RKO (cell line): ENCODE measurements at regions not wholly inside any gene's neighbourhood (a gene's known extent, or its start where the extent isn't known, plus 50 kb on each side); places are given as distances from the start of the nearest gene placed in this dataset.
A peak's percentile ranks its signal among the peaks of the same experiment; 100 is the strongest.
"Not testable (repeated sequence)": the region's sequence is repeated elsewhere in the genome, so short reads cannot be mapped to it uniquely, and the experiment has no call there.

ENCODE experiments used
- DNase-seq: peaks from one replicate; pipeline ENCODE4 v3.0.0-alpha.2; 2016; ENCODE audit warnings: low spot score

DNA sequence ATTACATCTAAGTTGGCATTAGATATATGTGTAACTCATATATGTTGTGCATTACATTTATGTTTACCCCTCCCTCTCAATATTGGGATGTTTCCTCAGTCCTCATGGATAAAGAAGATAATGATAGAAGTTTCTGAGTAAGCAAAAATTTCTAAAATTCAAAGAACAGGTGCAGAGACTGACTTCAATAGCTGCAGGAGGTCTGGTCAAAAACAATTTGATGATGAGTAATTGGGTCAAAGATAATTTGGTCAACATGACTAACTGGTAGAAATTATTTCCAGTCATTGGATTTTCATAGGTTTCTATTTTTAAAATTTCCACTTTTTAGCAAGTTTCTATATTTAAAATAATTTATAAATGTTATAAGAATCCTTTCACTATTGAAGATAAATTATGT lies 1130.9 kb upstream of the SLC39A10 start:
- no peak for DNase-seq

- DNase-seq, result no peak
These were observed 1142.7 kb upstream of the SLC39A10 start for GRCh38 chr2:194514281-194514680.

DNA sequence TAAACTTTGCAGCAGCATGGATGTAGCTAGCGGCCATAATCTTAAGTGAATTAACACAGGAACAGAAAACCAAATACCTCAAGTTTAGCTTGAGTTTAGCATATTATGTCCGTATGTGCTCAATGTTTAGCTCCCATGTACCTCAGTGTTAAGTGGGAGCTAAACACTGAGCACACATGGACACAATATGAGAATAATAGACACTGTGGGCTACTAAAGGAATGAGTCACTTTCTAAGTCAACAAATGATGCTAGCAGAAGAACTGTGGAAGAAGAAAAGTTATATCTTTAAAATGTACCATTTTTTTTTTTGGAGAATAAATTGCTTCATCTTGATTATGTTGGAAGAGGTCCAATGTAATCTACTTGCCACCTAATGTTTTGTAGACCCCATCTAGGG lies 1146.0 kb upstream of the SLC39A10 start:
- not testable (repeated sequence) for DNase-seq

- not testable (repeated sequence) for DNase-seq
These were observed 1152.2 kb upstream of the SLC39A10 start for GRCh38 chr2:194504876-194505275.

DNA sequence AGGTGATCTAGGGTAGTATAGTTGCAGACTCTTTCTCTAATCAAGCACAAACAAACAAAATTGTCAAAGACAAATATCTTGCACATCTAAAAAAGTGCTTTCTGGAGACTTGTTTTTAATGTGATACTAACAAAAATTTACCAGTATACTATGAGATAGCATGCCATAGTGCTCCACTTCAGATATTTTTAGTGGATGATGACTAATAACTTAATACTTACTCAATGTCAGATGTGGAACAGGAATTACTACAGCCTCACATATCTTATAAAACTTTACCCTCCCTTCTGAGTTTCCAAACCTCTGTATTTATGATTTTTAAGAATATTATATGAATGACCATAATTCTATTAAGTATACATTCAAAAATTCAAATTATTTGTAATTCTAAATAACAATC lies 1162.0 kb upstream of the SLC39A10 start:
- no peak for DNase-seq

GRCh38 chr2:194494401-194494800 lies 1162.6 kb upstream of the SLC39A10 start:
- DNase-seq, result no peak

DNA sequence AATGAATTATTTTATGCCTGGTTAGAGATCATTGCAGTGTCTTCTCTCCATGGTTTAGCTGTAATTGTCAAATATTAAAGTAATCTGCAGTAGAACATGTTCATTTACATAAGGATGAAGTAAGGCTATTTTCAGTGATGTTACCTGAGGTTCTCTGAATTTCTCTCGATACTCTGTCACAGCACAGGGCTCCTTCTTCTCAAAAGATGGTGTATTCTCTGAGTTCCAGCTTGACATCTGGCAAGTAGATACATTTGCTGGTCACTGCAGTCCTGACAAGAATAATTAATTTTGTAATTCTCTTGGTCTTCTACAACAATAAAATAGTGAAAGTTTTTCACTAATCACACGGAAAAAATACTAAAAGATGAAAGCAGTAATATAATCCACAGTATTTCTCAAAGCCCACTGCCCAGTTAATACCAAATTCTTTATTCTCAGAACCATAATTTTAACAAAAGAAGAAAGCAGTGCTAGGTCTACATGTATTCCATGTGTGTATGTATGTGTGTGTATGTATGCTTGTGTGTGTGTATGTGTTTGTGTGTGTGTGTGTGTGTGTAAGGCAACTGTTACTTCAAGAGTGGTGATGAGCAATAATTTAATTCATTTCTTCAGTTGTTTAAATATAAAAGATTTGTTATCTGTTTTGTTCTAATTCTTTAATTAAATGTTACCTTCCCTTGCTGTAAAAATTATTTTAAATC lies 1165.5 kb upstream of the SLC39A10 start:
- no peak for DNase-seq

GRCh38 chr2:194486326-194486725 lies 1170.7 kb upstream of the SLC39A10 start:
- no peak for DNase-seq

DNA sequence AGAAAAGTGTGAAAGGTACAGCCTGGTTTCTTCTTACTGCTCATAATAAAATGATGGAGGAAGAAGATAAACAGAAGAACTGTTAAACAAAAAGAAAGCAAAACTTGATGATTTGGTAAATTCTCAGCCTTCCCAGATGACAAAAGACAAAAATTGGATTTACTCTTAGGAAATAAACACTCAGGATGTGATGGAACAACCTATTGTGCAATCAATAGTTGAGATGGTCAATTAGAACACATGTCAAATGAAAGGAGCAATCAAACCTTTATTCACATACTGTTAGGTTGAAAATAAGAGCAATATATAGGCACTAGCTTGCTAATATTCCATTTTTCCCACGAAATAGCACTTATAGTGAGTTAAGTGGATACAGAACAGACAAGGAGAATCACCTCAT lies 1174.0 kb upstream of the SLC39A10 start:
- no peak for DNase-seq

DNA sequence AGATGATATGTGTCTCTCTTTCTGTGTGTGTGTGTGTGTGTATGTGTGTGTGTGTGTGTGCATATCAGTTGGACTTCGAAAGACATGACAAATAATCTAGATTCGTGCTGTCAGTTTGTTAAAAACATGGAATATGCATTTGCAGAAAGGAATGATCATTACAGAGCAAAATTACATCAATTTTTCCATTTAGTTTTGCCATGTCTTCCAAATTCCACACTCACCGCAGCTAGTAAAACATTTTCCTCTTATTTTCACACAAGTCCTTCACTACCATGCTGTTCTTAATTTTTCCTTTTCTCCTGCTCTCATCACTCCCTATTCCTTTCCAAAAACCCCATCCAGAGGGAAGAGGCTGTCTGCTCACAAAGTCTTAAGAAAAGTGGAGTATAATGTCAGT lies 1191.4 kb upstream of the SLC39A10 start:
- DNase-seq, result no peak

DNA sequence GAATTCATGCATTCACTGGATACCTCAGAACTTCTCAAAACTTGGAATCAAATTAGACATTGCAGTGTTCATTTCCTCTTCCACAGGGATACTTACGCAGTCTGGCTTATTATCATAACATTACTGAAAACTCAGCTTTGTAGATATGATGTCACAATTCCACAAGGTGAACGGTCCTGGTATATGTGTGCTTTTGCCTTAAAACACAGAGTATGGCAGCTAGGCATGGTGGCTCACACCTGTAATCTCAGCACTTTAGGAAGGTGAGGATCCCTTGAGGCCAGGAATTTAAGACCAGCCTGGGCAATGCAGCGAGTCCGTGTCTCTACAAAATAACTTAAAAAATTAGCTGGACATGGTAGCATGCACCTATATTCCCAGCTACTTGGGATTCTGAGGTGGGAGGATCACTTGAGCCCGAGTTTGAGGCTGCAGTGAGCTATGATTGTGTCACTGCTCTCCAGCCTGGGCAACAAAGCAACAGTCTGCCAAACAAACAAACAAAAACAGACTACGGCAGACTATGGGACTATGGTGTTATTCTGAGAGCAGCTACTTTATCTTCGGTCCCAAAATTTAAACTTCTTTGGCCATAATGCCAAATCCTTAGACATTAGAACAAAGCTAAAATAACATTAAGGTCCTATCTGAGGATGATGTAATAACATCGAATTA lies 1191.9 kb upstream of the SLC39A10 start:
- DNase-seq, result no peak

- not testable (repeated sequence) for DNase-seq
These were observed 1194.1 kb upstream of the SLC39A10 start for GRCh38 chr2:194462883-194463282.

DNA sequence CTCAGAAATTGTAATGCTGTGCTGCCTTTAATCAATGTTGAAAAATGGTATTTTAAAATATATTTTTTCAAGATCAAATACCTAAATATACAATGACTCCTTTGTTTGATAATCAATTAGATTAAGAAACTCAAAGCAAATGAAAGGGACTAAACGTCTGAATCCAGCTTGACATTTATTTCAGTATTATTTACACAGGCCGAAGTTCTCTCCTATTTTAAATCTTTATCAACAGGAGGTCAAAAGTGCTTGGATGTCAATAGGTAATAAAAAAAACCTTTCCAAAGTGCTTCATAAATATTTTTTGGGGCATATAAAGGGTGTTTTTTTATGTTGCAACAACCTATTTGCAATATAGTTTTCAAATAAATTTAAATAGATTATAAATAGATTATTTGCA lies 1201.7 kb upstream of the SLC39A10 start:
- DNase-seq, result no peak

DNA sequence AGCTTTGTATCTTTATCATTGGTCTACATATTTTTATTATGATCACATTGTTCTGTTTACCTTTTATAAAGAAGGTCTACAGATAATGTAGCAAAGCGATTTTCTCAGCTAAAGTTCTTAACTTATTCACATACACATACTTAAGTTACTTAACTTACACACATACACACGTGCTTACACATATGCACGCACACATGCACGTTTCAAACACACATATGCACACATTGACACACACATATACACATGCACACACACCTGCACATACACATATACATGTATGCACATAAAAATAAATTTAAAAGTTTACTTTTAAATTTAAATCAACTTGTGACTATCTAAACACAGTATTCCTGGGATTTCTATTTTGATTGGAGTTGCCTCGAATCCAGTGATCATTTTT lies 1204.5 kb upstream of the SLC39A10 start:
- DNase-seq, result no peak

DNA sequence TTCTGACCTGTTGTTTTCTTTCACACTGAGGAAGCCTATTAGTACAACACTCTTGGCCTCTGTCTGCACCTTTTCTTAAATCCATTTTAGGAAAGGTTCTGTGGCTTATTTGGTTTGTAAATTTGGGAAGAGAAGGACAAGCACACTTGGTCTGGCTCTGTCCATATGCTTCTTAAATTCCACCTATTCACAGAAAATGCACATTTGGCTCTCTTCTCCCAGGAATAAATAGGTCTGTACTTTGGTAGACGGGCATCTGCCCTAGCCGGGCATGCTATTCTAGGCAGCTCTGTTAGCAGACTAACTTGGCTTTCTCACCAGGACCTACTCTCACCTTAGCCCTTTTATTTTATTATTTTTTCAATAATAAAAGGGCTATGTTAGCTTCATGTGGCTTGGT lies 1211.8 kb upstream of the SLC39A10 start:
- DNase-seq, result no peak

- DNase-seq, result no peak
These were observed 1213.1 kb upstream of the SLC39A10 start for GRCh38 chr2:194443926-194444325.

GRCh38 chr2:194424683-194425209 lies 1232.3 kb upstream of the SLC39A10 start:
- DNase-seq, result no peak

- no peak for DNase-seq
These were observed 1245.8 kb upstream of the SLC39A10 start for GRCh38 chr2:194411221-194411620.

DNA sequence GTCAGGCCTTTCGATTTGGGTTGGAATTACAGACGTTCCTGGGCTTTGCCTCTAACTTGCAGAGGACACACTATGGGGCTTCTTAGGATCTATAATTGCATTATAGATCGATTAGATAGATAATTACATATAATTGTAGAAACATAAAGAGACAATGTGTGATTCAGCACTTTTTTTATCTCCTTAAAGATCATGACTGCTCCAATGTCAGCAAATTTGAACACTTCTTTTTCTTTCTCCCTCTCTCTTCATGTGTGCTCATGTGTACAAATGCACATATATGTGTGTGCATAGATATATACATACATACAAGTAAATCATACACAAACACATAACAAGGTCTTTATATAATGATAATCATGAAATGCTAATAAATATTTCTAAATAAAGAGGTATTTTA lies 1261.2 kb upstream of the SLC39A10 start:
- no peak for DNase-seq

- DNase-seq, result no peak
These were observed 1271.7 kb upstream of the SLC39A10 start for GRCh38 chr2:194385376-194385775.

DNA sequence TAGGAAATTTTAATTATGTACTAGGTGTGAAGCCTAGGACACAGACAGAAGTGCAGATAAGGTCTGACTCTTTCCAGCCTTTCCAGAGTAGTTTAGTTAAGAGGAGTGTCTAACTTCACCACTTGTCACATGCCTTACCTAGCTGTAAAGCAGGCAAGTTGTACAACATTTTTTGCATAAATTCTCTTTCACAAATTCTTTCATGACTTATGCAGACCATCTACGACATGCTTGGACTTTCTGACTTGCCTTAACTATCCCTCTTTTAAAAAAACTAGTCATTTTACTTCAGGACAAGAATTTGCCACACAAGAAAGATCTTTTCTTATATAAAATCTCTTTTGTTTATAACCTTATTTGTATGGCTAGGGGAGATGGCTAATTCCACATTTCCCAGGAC lies 1273.6 kb upstream of the SLC39A10 start:
- DNase-seq, result peak; percentile 34

DNA sequence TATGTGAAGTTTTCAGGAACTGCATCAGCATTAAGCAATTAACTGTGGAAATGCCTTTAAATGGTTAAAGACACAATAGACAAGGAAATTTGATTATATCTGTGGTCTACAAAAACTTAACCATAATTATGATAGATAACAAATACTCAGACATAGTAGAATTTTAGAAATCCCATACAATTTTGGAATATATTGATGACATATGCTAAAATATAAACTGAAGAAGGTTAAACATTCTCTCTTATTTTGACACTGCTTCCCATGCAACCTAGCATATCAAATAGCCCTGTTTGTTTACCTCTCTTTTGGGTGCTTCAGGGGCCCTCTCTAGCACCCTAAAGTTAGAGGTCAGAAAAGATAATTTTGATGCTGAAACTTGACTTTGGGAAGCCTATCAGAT lies 1274.8 kb upstream of the SLC39A10 start:
- DNase-seq, result no peak

GRCh38 chr2:194380011-194380410 lies 1277.0 kb upstream of the SLC39A10 start:
- no peak for DNase-seq

DNA sequence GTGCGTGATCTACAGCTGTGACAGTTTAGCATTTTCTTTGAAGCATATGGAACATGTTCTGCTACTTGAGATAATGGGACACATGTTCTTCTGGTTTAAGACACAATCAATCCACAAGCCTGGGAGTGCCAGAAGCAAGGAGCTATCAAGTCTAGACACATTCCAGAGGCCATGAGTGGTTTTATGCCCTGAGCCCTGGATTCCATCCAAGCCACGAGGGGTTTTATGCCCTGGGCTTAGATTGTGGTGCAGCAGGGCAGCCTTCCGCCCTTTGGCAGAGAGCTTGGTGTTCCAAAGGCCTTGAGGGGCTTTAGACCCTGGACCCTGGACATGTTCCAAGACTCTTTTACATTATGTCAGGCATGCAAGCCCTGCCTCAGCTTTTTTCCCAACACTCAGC lies 1289.6 kb upstream of the SLC39A10 start:
- not testable (repeated sequence) for DNase-seq
